ENCODE measurements at regions not wholly inside any gene's neighbourhood (a gene's known extent, or its start where the extent isn't known, plus 50 kb on each side); places are given as distances from the start of the nearest gene placed in this dataset.
"Not testable (repeated sequence)": the region's sequence is repeated elsewhere in the genome, so short reads cannot be mapped to it uniquely, and the experiment has no call there.

DNA sequence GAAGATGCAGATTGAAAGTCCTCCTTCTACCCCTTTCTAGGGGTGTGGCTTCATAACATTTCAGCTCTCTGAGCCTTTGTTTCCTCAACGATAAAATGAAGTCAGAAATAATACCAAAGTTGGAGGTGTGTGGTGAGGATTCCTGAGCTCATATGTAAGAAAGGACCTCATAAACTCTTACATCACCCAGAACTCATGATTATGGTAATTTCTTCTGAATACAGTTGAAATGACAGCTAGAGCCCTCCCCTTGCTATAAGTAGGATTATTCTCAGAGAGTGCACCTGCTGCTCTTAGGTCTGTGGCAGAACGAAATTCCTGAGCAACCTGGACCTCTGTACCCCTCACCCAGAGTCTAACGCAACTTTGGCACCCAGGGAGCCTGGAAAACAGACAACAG is 291.4 kb upstream of the KLF4 start:
- H3K36me3 Mint-ChIP-seq (ENCODE audit: insufficient read depth, unreplicated experiment): no peaks in the 10 kb centered on the region
- intact Hi-C loops (cut with micrococcal nuclease; ENCODE audit: unreplicated experiment): no loop called here
- TF ChIP-seq, protein P1, sequence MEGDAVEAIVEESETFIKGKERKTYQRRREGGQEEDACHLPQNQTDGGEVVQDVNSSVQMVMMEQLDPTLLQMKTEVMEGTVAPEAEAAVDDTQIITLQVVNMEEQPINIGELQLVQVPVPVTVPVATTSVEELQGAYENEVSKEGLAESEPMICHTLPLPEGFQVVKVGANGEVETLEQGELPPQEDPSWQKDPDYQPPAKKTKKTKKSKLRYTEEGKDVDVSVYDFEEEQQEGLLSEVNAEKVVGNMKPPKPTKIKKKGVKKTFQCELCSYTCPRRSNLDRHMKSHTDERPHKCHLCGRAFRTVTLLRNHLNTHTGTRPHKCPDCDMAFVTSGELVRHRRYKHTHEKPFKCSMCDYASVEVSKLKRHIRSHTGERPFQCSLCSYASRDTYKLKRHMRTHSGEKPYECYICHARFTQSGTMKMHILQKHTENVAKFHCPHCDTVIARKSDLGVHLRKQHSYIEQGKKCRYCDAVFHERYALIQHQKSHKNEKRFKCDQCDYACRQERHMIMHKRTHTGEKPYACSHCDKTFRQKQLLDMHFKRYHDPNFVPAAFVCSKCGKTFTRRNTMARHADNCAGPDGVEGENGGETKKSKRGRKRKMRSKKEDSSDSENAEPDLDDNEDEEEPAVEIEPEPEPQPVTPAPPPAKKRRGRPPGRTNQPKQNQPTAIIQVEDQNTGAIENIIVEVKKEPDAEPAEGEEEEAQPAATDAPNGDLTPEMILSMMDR (IDR thresholded peaks at IDR 0.05; ENCODE audit: insufficient read depth in 1 of 2, low read depth in 1 of 2, low read length in 1 of 2, severe bottlenecking in 1 of 2, unreplicated experiment in 1 of 2): no peak
- DNase-seq: no peak
- H3K4me3 Mint-ChIP-seq (ENCODE audit: unreplicated experiment): no peak overlapping the region
- peaks cover 2% of the 10 kb centered on the region for H3K27me3 Mint-ChIP-seq (ENCODE audit: insufficient read depth, unreplicated experiment)
- Histone ChIP-seq H3K36me3 (ENCODE audit: control insufficient read depth, insufficient read depth, low read length) (no peaks in the 10 kb centered on the region; the same call in 1 of the 2 replicates), H3K9me3 (no peaks in the 10 kb centered on the region), H3K4me3 (ENCODE audit: low read depth, low read length) (no peak overlapping the region), H3K4me1 (peaks cover 8% of the 10 kb centered on the region), H3K27me3 (replicated peaks; ENCODE audit: control insufficient read depth, insufficient read depth, low read length) (no peaks in the 10 kb centered on the region)
- peaks cover 6% of the 10 kb centered on the region for H3K4me1 Mint-ChIP-seq (ENCODE audit: low read depth, unreplicated experiment)
- no peaks in the 10 kb centered on the region for H3K9me3 Mint-ChIP-seq (ENCODE audit: unreplicated experiment)
- H3K27ac Mint-ChIP-seq (ENCODE audit: unreplicated experiment): no peak overlapping the region
- ChIA-PET CTCF (no interaction called here), POLR2A (no interaction called here)
- BruUV-seq (replicated peaks): no TSS peak

DNA sequence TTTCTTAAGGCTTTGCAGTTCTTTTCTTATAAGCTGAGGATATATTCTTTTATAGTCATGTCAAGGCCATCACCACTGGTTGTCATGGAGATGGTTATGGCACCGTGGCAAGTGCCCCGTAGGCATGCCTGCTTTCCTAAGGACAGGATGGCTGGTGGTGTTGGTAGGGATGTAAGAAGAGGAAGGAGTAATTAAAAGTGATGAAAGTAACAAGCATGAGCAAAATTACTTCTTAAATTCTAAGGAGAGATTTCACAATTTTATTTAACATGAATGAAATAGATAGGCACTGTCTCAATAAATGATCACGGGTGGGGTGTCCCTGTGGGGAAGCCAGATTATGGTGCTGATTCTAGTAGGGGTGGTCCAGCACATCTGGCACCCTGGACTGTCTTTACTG is 290.2 kb upstream of the KLF4 start:
- H3K4me3 ChIP-seq (ENCODE audit: low read depth, low read length): no peak overlapping the region
- H3K36me3 Mint-ChIP-seq (ENCODE audit: insufficient read depth, unreplicated experiment): no peaks in the 10 kb centered on the region
- no peaks in the 10 kb centered on the region; the same call in 1 of the 2 replicates for H3K36me3 ChIP-seq (ENCODE audit: control insufficient read depth, insufficient read depth, low read length)
- no peak for DNase-seq
- no peaks in the 10 kb centered on the region for H3K9me3 ChIP-seq
- H3K4me1 Mint-ChIP-seq (ENCODE audit: low read depth, unreplicated experiment): peaks cover 6% of the 10 kb centered on the region
- TF ChIP-seq, protein P1 (IDR thresholded peaks at IDR 0.05; ENCODE audit: insufficient read depth in 1 of 2, low read depth in 1 of 2, low read length in 1 of 2, severe bottlenecking in 1 of 2, unreplicated experiment in 1 of 2): no peak
- H3K27me3 ChIP-seq (replicated peaks; ENCODE audit: control insufficient read depth, insufficient read depth, low read length): no peaks in the 10 kb centered on the region
- intact Hi-C loops (cut with micrococcal nuclease; ENCODE audit: unreplicated experiment): no loop called here
- no TSS peak for BruUV-seq (replicated peaks)
- no peak overlapping the region for H3K4me3 Mint-ChIP-seq (ENCODE audit: unreplicated experiment)
- peaks cover 2% of the 10 kb centered on the region for H3K27me3 Mint-ChIP-seq (ENCODE audit: insufficient read depth, unreplicated experiment)
- no peaks in the 10 kb centered on the region for H3K9me3 Mint-ChIP-seq (ENCODE audit: unreplicated experiment)
- H3K27ac Mint-ChIP-seq (ENCODE audit: unreplicated experiment): no peak overlapping the region
- H3K4me1 ChIP-seq: peaks cover 7% of the 10 kb centered on the region
- CTCF ChIA-PET: no interaction called here
- POLR2A ChIA-PET: no interaction called here

DNA sequence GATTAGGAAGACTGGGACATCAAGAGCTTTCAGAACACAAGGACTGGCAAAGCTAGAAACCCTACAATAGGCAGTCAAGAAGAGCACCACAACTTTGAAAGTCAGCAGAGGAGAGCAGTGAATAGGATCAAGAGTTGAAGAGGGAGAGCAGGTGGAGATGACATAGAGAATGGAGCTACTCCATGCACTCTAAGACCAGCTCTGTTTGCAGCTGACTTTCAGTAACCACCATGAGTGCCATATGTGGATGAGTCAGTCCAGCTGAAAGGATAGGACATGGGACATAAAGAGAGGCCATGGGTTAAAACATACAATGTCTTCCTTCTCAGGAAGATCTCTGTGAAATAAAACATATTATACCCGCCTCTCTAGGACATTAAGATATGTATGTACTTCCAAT is 289.1 kb upstream of the KLF4 start:
- intact Hi-C loops (cut with micrococcal nuclease; ENCODE audit: unreplicated experiment): no loop called here
- Histone ChIP-seq H3K4me1 (no peaks in the 10 kb centered on the region), H3K9me3 (no peaks in the 10 kb centered on the region), H3K36me3 (ENCODE audit: control insufficient read depth, insufficient read depth, low read length) (no peaks in the 10 kb centered on the region; the same call in 1 of the 2 replicates), H3K27me3 (replicated peaks; ENCODE audit: control insufficient read depth, insufficient read depth, low read length) (no peaks in the 10 kb centered on the region), H3K4me3 (ENCODE audit: low read depth, low read length) (no peak overlapping the region)
- BruUV-seq (replicated peaks): no TSS peak
- ChIA-PET CTCF (no interaction called here), POLR2A (no interaction called here)
- H3K4me3 Mint-ChIP-seq (ENCODE audit: unreplicated experiment): no peak overlapping the region
- no peaks in the 10 kb centered on the region for H3K36me3 Mint-ChIP-seq (ENCODE audit: insufficient read depth, unreplicated experiment)
- peaks cover 2% of the 10 kb centered on the region for H3K27me3 Mint-ChIP-seq (ENCODE audit: insufficient read depth, unreplicated experiment)
- H3K27ac Mint-ChIP-seq (ENCODE audit: unreplicated experiment): peak overlapping the region; percentile 13
- no peak for DNase-seq
- TF ChIP-seq, protein P1 (IDR thresholded peaks at IDR 0.05; ENCODE audit: insufficient read depth in 1 of 2, low read depth in 1 of 2, low read length in 1 of 2, severe bottlenecking in 1 of 2, unreplicated experiment in 1 of 2): no peak
- H3K4me1 Mint-ChIP-seq (ENCODE audit: low read depth, unreplicated experiment): no peaks in the 10 kb centered on the region
- no peaks in the 10 kb centered on the region for H3K9me3 Mint-ChIP-seq (ENCODE audit: unreplicated experiment)

DNA sequence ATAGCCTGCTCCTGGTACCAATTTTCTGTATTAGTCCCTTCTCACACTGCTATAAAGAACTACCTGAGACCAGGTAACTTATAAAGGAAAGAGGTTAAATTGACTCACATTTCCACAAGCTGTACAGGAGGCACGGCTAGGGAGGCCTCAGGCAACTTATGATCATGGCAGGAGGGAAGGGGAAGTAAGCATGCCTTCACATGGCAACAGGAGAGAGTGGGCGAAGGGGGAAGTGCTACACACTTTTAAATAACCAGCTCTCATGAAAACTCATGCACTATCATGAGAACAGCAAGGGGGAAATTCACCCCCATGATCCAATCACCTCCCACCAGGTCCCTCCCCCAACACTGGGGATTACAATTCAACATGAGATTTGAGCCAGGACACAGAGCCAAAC is 284.5 kb upstream of the KLF4 start:
- H3K4me3 ChIP-seq (ENCODE audit: low read depth, low read length); H3K36me3 ChIP-seq (ENCODE audit: control insufficient read depth, insufficient read depth, low read length); BruUV-seq (replicated peaks); CTCF ChIA-PET; H3K4me1 ChIP-seq; H3K36me3 Mint-ChIP-seq (ENCODE audit: insufficient read depth, unreplicated experiment); H3K27me3 Mint-ChIP-seq (ENCODE audit: insufficient read depth, unreplicated experiment); POLR2A ChIA-PET; H3K4me3 Mint-ChIP-seq (ENCODE audit: unreplicated experiment); H3K9me3 ChIP-seq; H3K4me1 Mint-ChIP-seq (ENCODE audit: low read depth, unreplicated experiment); H3K27me3 ChIP-seq (replicated peaks; ENCODE audit: control insufficient read depth, insufficient read depth, low read length); H3K27ac Mint-ChIP-seq (ENCODE audit: unreplicated experiment); DNase-seq; H3K9me3 Mint-ChIP-seq (ENCODE audit: unreplicated experiment); intact Hi-C loops (cut with micrococcal nuclease; ENCODE audit: unreplicated experiment): not testable (repeated sequence)

Measured in Caco-2 (cell line).